ENCODE measurements at regions not wholly inside any gene's neighbourhood (a gene's known extent, or its start where the extent isn't known, plus 50 kb on each side); places are given as distances from the start of the nearest gene placed in this dataset.

DNA sequence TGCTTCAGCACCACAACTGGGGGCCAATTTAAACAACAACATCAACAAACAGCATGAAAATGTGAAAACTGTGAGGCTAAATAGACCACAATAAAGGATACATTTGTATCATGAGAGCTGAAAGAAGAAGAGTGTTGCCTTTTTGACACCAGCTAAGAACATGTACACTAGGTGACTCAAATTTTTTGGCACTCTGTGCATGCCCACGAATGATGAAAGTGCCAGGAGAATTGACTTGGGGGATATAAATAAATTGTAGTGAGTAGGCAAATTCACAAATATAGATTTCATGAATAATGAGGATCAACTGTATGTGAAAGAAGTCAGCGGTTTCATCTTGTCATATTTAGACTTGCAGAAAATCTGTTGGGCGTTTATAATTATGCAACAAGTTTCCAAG, 1388.0 kb upstream of the LRRTM1 start:
- Histone ChIP-seq H4K20me1 (ENCODE audit: insufficient read depth, low read length, poor library complexity, severe bottlenecking) (no peaks in the 10 kb centered on the region), H3K9me3 (ENCODE audit: insufficient read depth, low read depth, low read length) (no peaks in the 10 kb centered on the region), H3K27me3 (ENCODE audit: insufficient read depth, low read length, poor library complexity, severe bottlenecking) (no peaks in the 10 kb centered on the region), H3K36me3 (ENCODE audit: insufficient read depth, low read length) (no peaks in the 10 kb centered on the region), H2AFZ (ENCODE audit: low read length) (no peak overlapping the region), H3K4me1 (ENCODE audit: insufficient read depth, low read length, poor library complexity, severe bottlenecking) (no peaks in the 10 kb centered on the region), H3K9me2 (replicated peaks; ENCODE audit: low read depth, low read length) (no peaks in the 10 kb centered on the region), H3K9ac (ENCODE audit: low read depth, low read length, poor library complexity, severe bottlenecking) (no peak overlapping the region), H3K4me2 (ENCODE audit: low read depth, low read length, poor library complexity, severe bottlenecking) (no peak overlapping the region), H3K79me2 (ENCODE audit: insufficient read depth, low read length) (no peaks in the 10 kb centered on the region), H3K4me3 (ENCODE audit: low read length, poor library complexity, severe bottlenecking) (no peak overlapping the region), H3F3A (ENCODE audit: low read depth) (no peaks in the 10 kb centered on the region)
- TF ChIP-seq, protein P1, sequence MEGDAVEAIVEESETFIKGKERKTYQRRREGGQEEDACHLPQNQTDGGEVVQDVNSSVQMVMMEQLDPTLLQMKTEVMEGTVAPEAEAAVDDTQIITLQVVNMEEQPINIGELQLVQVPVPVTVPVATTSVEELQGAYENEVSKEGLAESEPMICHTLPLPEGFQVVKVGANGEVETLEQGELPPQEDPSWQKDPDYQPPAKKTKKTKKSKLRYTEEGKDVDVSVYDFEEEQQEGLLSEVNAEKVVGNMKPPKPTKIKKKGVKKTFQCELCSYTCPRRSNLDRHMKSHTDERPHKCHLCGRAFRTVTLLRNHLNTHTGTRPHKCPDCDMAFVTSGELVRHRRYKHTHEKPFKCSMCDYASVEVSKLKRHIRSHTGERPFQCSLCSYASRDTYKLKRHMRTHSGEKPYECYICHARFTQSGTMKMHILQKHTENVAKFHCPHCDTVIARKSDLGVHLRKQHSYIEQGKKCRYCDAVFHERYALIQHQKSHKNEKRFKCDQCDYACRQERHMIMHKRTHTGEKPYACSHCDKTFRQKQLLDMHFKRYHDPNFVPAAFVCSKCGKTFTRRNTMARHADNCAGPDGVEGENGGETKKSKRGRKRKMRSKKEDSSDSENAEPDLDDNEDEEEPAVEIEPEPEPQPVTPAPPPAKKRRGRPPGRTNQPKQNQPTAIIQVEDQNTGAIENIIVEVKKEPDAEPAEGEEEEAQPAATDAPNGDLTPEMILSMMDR (conservative IDR thresholded peaks at IDR 0.05; ENCODE audit: low read length), result no peak

DNA sequence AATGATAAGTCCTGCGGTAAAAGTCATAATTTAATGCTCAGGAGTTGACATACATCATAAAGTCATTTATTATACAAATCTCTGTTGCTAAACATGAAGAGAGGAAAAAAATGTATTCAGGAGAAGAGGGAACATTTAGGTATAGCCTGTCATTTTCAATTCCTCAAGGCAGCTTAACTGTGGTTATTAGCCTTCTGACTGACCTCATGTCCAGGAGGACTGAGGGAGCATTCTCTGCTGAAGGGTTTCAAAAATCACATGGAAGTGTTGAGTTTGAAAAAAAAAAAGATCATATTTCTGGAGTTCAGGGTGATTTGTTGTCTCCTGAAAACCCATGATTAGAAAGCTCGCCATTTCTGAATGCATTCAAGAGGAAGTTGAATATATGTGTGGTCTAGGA, 1371.1 kb upstream of the LRRTM1 start:
- Histone ChIP-seq H3K4me1 (ENCODE audit: insufficient read depth, low read length, poor library complexity, severe bottlenecking) (no peaks in the 10 kb centered on the region), H3K36me3 (ENCODE audit: insufficient read depth, low read length) (no peaks in the 10 kb centered on the region), H3K9me3 (ENCODE audit: insufficient read depth, low read depth, low read length) (no peaks in the 10 kb centered on the region), H3K9ac (ENCODE audit: low read depth, low read length, poor library complexity, severe bottlenecking) (no peak overlapping the region), H3F3A (ENCODE audit: low read depth) (no peaks in the 10 kb centered on the region), H4K20me1 (ENCODE audit: insufficient read depth, low read length, poor library complexity, severe bottlenecking) (no peaks in the 10 kb centered on the region), H3K79me2 (ENCODE audit: insufficient read depth, low read length) (no peaks in the 10 kb centered on the region), H3K27me3 (ENCODE audit: insufficient read depth, low read length, poor library complexity, severe bottlenecking) (no peaks in the 10 kb centered on the region), H3K4me3 (ENCODE audit: low read length, poor library complexity, severe bottlenecking) (no peak overlapping the region), H3K9me2 (replicated peaks; ENCODE audit: low read depth, low read length) (no peaks in the 10 kb centered on the region), H2AFZ (ENCODE audit: low read length) (no peak overlapping the region), H3K4me2 (ENCODE audit: low read depth, low read length, poor library complexity, severe bottlenecking) (no peak overlapping the region)
- TF ChIP-seq EZH2phosphoT487 (IDR thresholded peaks at IDR 0.05; ENCODE audit: borderline replicate concordance), result no peak
- TF ChIP-seq, protein P1 (conservative IDR thresholded peaks at IDR 0.05; ENCODE audit: low read length), result no peak

DNA sequence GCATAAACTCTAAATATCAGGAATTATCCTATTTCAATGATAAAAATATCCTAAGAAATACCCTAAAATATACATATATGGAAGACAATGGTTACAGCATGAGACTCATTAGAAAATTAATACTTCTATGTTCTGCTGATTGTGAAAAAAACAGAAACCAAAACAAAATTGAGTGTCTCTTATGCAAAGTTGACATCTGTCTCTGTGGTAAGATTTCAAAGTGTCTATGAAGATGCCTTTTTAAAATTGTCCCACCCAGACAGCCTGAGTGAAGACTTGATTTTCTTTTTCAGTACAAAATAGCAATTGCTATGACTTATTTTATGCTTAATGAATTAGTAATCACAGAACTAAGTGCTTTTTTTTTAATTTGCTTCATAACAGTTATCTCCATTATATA, 1368.4 kb upstream of the LRRTM1 start:
- Histone ChIP-seq H3K36me3 (ENCODE audit: insufficient read depth, low read length) (no peaks in the 10 kb centered on the region), H3K27me3 (ENCODE audit: insufficient read depth, low read length, poor library complexity, severe bottlenecking) (no peaks in the 10 kb centered on the region), H3K4me1 (ENCODE audit: insufficient read depth, low read length, poor library complexity, severe bottlenecking) (no peaks in the 10 kb centered on the region), H3K4me3 (ENCODE audit: low read length, poor library complexity, severe bottlenecking) (no peak overlapping the region), H3K4me2 (ENCODE audit: low read depth, low read length, poor library complexity, severe bottlenecking) (no peak overlapping the region), H3K79me2 (ENCODE audit: insufficient read depth, low read length) (no peaks in the 10 kb centered on the region), H3F3A (ENCODE audit: low read depth) (no peaks in the 10 kb centered on the region), H3K9me3 (ENCODE audit: insufficient read depth, low read depth, low read length) (no peaks in the 10 kb centered on the region), H3K9ac (ENCODE audit: low read depth, low read length, poor library complexity, severe bottlenecking) (no peak overlapping the region), H4K20me1 (ENCODE audit: insufficient read depth, low read length, poor library complexity, severe bottlenecking) (no peaks in the 10 kb centered on the region), H3K9me2 (replicated peaks; ENCODE audit: low read depth, low read length) (no peaks in the 10 kb centered on the region), H2AFZ (ENCODE audit: low read length) (no peak overlapping the region)
- TF ChIP-seq EZH2phosphoT487 (IDR thresholded peaks at IDR 0.05; ENCODE audit: borderline replicate concordance), result no peak
- TF ChIP-seq, protein P1 (conservative IDR thresholded peaks at IDR 0.05; ENCODE audit: low read length), result no peak

Data from Loucy (cell line).